Femur (tissue), 1 donor: ENCODE measurements at regions not wholly inside any gene's neighbourhood (a gene's known extent, or its start where the extent isn't known, plus 50 kb on each side); places are given as distances from the start of the nearest gene placed in this dataset.

ENCODE experiments used
- DNase-seq: peaks from one replicate; pipeline ENCODE4 v3.0.0-alpha.2; 2017

DNA sequence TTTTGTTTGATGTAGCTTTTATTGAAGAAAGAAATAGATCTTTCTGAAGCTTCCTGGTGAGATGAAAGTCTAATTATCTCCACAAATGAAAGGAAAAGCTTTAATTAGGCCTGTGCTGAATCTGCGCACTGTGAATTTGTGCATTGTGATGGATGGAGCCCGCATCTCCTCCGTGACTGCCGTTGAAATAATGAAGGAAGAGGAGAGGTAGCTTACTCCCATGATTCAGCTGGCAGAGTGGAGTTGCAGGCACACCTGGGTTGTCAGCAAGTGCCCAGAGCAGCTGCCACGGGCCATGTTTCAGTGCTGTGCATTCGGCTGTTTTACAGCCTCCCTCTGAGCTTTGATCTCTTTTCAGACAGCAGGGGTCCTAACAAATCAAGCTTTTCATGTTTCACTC is 735.3 kb upstream of the TENM3 start:
- DNase-seq: no peak

DNA sequence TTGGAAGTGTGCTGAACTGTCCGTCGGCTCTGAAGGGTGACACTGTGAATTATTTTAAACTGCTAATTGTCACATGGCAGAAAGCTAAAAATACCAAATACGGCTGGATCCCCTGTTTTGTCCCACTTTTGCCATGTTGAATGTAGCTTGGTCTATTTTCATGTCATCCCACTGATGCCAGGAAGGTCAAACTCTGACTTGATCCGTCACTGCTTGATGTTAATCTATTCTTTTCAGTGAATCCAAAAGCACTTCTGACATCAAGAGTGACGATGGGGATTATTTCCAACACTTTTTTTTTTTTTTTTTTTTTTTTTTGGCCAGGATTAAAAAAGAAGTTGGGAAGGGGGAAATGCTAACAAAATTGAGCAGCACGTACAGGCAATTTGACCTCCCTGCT is 734.6 kb upstream of the TENM3 start:
- DNase-seq: no peak

DNA sequence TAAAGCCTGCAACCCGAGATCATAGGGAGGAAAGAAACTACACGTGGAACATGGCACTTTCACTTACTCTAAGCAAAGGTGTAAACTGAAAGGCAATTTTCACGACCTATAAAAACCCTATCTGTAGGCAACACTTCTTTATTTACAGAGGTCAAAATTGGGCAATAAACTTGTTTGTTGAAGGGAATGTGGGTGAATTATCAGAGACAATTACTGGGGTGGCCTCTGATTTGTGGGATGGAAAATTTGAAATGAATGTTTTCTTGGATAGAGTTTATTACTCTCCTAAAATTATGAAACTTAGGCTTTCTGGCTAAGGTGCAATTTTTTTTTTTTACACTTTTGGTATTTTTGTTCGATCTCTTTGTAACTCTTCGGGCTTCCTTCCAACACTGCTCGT is 734.1 kb upstream of the TENM3 start:
- DNase-seq: no peak

DNA sequence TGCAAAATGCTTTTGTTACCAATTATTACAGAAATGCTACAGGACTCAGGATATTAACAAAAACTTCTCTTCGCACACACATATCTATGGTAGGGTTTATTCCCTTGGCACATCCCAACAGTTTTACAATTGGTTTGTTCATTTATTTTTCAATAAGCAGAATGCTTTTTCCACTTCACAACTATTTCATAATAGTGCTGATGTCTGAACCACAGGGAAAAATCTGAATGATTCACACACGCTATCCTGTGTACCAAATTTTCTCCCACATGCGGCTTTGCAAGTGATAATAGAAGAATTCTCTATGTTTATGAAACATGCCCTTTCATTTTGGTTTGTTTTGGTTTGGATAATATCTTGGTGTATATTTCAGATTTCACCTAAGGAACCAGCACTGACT is 725.7 kb upstream of the TENM3 start:
- no peak for DNase-seq

DNA sequence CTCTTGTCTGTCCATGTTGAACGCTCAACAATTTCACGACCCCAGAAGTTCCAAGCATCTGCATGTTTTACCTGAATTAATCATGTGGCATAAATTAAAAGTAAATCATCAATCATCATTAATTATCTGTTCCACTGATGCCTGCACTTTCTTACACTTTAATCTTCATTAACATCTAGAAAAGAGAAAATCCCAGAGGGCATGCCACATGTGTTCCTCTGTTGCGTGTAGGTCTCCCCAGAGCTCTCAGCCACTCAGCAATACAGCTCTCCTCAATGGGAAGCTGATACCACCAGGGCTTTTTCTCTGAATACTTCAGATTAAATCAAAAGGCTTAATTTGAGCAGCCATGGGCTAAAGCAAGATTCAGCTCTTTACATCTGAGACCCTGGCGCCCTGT is 722.4 kb upstream of the TENM3 start:
- DNase-seq: no peak

DNA sequence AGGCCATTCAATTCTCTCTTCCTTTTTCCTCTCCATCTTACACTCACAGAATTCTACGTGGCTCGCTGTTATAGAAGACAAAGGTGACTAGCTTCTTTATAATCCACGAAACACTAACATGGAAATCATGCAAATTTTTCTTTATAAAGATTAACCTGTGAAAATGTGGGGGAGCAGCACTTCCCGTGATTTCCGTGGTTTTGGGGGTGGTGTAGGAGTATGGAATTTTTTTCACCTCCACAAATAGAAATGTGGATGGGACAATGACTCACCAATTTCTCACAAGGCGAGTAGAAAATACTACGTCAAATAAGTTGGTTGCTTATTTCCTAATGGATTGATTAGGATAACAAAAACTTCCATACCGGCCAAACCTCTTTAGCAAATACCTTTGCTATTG is 719.2 kb upstream of the TENM3 start:
- DNase-seq: no peak

DNA sequence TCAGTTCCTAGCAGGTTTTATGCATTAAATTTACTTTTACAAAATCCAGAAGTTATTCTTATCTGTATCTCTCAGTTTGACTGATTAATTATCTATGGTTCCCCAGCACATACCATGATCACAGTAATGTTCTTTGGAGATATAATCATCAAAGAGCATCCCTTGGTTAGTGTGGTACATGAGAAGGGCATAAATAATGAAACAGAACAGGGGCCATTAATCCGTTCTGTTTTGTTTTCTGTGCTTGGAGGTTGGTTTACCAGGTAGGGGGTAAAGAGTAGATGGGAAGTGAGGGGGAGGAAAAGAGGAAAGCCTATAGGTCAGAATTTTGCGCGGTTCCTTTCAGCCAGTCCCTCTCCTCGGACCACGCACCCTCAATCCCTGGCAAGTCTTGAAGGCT is 718.7 kb upstream of the TENM3 start:
- no peak for DNase-seq

DNA sequence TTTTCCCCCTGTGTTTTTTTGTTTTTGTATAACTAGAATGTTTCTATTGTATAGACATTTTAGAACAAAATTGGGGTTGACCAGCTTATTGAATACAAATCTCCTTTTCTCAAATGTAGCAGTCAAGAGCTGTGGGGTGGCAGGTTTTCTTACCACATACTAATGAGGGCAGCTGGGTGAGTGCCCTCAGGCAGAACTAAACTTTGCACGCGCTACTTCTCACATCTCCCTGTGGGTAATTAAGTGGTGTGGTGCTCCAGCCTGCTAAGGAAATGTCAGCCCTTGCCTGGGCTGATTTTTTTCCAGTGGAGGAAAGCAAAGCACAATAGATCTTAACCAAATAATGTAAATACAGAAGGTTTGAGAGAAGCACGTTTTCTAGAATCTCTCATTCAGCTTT is 717.6 kb upstream of the TENM3 start:
- no peak for DNase-seq

DNA sequence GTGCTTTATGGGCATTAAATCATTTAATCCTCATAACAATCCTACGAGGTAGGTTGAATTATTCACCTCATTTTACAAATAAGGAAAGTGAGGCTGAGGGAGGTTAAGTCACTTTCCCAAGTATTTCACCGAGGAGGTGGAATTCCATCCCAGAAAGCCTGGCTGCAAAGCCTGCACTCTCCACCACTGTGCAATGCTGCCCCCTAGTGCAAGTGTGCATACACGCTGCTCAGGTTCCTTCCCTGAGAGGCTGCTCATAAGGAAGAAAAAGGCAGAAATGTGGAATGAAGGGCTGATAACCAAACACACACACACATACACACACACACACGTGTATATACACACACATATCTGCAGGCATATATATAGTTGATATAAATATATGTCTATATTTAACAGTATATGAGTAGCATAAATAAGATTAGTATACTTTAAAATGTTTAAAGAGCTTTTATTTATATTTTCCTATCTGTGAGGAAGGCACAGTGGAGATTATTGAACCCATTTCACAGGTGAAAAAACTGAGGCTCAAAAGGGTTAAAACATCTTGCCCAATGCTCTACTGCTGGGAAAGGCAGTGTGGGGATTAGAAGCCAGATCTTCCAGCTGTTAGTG is 714.5 kb upstream of the TENM3 start:
- DNase-seq: peak; percentile 77

DNA sequence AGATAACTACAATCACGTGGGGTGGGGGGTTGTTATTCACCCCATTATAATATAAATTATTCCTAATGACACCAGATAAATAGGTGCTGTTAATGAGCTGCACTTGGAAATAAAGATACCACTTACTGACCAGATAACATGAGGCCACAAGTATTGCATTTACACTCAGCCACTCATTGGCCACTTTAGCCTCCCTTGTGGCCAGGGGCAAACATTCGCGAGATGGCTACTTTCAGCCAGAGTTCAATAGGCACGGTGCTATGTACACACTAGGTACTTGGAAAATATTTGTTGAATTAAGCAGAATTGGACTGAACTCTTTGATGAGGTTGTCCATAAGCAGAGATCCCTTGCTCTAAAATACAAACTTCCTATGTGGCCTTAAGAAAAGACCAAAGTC is 713.7 kb upstream of the TENM3 start:
- no peak for DNase-seq

DNA sequence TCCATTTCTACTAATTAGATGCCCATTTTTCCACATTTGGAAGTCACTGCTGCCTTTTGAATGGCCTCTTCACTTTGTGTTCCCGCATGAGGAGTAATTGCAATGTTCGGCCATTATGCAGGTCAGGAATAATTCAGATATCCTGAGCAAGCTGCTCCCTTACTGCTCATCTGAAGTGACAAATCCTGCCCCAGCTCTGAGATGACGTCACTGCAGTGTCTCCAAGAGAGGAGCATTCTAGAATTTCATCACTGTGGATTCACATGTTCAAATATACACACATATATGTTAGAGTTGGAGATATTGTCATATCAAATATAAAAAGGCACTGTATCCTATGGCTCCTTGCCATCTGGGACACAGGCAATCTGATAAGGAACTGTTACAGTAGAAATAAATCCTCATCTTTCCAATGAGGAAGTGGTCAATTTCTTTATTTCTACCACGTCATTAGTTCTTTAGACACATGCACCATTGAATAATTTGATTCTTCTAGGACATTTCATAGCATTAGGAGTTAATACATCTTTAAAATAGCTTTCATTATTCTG is 706.9 kb upstream of the TENM3 start:
- DNase-seq: no peak

DNA sequence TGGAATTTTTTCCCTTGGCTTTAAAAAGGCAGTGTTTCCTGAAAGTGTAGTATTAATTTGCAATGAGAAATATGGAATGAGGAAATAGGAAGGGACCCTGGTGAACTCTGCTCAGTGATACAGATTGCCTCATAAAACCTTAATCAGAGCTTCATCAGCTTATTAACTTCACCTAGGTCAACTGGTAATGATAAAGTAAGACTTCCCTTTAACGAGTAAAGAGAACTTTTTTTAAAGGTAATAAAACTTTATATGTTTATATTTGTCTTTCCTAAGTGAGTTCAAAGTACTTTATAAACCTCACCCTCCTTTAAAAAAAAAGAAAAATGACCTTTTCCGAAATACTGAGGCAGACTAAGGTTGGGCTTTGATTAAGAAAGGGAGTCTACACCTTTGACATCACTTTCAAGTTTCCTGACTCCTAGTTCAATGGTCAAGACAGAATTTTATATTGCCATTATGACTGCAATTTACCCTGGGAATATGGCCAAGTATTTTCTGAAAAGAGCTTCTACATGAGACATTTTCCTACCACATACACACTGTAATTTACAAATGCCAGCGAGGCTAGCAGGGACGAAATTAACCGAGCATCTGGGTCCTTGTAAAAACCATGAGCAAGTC is 706.3 kb upstream of the TENM3 start:
- DNase-seq: peak; percentile 30

DNA sequence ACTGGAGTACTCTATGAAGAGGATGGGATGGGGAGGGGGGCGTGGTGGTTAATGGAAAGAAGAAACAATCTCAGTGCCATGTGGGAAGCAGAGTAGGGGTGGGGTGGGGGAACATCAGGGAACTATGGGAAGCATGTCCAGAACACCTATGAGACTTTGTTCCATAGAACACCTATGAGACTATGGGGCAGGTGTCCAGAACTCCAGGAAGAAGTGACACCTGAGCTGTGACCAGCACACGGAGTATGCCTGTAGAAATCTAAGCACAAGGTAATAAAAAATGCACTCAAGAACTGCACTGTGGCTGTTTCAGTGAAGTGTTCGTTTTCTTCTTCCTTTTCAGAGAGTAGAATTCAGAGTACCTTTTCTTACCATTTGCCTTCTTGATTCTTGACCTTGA is 704.8 kb upstream of the TENM3 start:
- no peak for DNase-seq

DNA sequence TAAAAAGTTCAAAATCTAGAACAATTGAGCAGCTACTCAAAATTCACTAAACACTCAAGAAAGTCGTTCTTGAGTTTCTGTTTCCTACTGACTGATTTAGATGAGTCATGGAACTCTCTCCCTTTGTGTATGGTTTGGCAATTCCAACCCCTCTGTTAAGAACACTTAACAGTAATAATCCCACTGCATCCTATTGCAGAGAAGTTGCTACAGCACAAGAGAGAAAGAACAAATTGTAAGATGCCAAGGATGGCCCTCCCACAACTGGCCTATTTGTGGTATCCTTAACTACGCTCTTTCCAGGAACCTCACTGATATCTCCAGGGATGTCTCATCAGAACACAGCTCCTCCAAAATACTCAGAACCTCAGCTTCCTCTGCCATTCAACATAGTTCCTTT is 701.8 kb upstream of the TENM3 start:
- no peak for DNase-seq

DNA sequence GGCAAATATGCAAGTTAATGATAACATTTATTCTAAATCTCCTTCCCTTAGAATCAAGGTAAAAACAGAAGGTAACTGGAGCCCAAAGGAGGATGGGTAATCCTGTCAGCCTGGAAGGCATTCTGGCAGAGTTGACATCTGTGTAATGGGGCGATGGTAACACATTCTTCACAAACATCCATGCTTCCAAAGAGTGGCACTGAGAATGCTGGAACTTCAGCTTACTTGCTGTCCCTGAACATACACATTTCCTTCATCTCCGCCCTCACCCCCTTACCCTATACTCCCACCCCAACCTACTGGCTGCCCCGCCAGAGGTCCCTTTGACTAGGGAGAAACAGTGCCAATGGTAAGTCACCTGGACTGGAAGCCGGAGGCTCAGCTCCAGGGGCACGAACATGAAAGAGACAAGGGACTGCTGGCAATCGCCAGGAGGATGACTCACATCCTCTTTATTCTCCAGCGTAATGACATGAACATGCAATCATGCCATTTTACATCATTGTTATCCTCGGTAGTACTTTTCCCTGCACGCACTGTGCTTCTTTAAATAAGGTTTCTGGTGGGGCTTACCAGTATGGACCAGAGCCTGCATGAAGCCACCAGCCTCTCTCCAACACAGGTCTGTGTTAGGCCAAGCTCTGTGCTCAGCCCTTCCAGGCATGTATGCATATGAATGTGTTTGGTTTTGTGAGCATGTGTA is 694.2 kb upstream of the TENM3 start:
- no peak for DNase-seq

DNA sequence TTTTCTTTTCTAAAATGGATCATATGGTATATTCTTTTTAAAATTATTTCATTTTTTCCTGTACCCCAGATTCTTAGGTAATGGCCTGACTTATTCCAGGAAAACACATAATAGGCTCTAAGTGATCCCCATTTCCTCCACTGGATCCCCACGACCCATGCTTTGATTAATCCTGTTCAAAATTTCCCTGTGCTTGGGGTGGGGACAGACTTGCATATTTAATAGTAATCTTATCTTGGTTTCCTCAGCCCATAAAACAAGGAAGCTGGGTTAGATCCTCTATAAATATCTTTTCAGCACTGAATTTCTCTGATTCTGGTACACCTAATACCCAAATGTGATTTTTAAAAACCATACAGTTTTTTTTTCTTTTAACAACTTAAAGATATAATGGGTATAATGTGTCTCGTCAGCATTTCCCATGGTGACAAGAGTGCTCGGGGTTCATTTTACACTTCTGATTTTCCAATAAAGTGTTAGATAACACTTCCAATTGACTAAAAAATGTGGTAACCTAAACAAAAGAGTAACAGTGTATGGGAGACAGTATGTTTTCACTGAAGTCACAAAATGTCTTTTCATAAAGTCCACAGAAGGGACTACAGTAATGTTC is 693.5 kb upstream of the TENM3 start:
- no peak for DNase-seq

DNA sequence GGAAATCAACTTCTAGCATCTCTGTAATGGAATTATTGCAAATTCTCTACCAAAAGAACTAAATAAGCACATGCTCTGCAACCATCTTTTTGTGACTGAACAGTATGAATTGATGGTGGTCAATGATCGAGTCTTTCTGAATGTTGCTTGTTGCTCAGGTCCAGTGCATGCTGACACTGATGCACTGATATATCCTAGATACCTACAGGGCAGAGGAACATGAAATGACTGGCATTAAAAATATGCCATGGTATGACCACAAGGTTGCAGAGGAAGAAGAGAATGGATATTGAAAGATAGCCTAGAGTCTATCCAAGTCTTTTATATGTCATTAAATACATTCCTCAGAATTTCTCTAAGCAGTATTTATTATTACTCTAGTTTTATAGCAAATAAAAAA is 692.8 kb upstream of the TENM3 start:
- no peak for DNase-seq

DNA sequence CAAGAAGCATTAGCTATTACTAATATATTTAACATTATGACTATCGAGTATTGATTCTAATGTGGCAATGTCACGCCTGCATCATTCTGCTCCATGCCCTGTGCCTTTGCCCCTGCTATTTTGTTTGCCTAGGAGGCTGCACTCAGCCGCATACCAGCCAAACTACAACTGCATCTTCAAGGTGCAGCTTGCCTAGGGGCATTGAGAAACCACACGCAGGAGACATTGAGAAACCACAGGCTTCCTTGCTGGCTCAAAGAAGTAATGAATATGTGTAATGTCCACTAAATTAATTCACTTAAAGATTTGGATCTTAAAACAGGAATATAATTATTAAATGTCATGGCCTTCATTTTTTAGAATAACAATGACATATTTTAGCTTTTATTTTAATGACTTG is 683.6 kb upstream of the TENM3 start:
- DNase-seq: no peak

DNA sequence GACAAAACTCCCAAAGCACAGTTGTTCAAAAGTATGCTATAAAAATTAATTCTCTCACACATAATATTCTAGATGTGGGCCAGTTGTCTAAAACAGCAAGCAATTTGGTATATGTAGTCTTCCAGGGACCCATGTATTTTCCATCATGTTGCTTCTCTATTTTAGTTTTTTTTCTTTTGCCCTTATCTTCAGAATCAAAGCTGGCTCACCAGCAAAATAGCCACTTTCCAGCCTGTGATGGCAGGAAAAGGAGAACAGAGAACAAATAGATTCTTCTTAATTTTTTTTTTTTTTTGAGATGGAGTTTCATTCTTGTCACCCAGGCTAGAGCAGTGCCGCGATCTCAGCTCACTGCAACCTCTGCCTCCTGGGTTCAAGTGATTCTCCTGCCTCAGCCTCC is 680.8 kb upstream of the TENM3 start:
- no peak for DNase-seq

DNA sequence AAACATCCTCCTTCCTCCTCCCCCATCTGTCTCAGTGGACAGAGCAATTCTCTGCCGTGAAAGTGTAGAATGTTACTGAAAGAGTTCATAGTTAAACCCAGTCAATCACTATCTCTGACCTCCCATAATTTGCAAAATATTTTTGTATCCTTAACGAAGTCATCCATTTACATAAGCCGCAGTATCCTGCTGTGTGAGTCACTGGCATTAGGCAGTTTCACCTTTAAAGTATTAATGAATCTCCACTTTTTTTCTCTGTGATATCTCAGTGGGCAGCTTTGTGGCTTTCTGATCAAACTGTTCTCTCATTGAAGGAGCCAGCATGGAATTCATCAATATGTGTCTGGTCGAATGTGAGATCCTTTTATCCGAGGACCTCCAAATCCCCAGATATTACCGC is 678.6 kb upstream of the TENM3 start:
- no peak for DNase-seq

DNA sequence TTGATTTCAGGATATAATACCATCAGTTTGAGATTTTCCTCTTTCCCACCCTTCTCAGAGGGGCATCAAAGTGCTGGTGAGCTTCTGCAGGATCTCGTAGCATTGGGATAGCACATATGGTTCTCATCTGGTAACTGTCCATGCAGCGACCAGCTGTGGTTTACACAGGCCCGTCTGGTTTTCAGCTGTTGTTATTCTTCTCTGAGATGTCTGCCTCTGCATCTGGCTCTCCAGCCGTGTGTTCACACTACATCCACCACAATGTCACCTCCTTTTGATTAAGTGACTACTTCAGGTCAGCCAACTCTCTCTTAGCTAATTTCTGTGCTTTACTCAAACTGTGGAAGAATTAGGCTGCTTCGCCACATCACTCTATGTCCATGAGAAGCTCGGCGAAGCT is 676.7 kb upstream of the TENM3 start:
- peak; percentile 56 for DNase-seq

DNA sequence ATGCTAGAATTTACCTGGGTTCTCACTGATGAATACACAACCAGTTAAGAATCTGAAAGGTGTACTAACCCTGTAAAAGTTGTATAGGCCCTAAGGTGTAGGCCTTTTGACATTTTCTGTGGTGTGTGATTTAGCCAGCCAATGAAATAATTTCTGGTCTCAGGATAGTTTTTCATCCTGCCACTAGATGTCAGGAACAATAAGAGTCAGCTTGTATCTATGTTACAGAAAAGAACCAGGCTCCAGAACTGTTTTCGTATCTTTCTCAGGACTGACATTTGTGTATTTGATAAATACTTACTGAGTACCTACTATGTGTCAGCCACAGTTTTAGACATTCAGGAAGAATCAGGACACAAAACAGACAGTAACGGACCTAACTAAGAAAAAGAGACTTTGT is 673.6 kb upstream of the TENM3 start:
- no peak for DNase-seq

DNA sequence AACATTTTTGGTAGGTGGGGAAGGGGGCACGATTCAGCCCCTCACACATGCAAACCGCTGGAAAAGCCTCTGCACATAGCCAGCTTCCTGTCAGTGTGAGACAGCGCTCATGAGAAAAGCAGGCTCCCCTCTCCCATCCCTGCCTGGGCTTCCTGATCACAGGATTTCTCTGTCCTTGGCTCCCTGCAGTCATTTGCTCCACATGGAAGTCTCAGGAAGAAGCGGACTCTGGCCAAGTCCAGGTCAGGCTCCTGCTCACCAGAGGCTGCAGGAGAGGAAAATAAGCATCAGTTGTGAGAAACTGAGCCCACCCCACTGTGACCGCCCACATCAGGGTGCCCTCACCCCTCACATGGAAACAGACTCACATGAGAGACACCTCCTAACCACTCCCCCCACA is 664.3 kb upstream of the TENM3 start:
- DNase-seq: no peak

DNA sequence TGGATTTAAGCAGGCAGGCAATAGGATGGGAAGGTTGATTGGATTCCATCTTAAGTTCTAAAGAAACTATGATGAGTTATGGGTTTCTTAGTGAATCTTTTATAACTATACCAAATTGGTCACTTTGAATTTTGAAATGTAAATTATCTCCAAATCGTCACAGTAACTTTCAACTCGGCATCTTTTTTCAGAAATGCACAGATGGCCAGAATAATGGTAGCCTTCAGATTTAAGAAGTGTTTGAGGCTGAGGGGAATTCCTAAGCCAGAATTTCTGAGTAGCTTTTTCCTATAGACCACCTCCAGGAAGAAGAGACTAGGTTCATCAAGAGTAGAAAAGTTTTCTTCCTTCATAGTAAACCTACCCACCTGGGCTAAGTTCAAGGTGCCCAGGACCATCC is 663.7 kb upstream of the TENM3 start:
- no peak for DNase-seq
